ENCODE measurements at regions not wholly inside any gene's neighbourhood (a gene's known extent, or its start where the extent isn't known, plus 50 kb on each side); places are given as distances from the start of the nearest gene placed in this dataset.
"Not testable (repeated sequence)": the region's sequence is repeated elsewhere in the genome, so short reads cannot be mapped to it uniquely, and the experiment has no call there.

DNA sequence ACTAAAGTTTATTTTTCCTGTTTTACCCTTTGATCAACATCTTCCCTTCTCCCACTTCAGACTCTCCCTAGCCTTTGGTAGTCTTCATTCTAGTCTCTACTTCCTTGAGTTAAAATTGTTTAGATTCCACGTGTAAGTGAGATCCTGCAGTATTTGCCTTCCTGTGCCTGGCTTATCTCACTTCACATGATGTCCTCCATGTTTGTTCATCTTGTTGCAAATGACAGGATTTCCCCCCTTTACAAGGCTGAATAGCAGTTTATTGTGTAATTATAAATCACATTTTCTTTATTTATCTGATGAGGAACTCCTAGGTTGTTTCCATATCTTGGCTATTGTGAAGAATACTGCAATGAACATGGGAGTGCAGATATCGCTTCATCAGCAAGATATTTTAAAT, 461.7 kb downstream of the CHSY3 start:
- no peak for DNase-seq (ENCODE audit: low read depth in 2 of 2, low spot score in 1 of 2)

DNA sequence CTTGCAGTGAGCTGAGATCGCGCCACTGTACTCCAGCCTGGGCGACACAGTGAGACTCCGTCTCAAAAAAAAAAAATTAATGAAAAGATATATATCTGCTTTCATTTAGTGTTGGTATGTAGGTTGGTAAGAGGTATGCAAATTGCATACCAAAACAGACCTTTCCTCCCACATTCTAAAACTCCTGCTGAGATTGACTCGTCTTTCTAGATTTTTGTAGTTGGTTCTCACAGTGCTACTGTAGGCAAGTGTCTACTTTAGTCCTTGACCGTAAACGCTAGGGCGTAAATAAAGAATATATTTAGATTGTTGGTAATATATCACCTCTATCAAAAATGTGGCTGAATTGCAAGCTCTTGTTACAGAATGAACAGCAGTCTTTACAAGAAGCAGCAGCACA, 445.9 kb downstream of the CHSY3 start:
- no peak for DNase-seq (ENCODE audit: low read depth in 2 of 2, low spot score in 1 of 2)

DNA sequence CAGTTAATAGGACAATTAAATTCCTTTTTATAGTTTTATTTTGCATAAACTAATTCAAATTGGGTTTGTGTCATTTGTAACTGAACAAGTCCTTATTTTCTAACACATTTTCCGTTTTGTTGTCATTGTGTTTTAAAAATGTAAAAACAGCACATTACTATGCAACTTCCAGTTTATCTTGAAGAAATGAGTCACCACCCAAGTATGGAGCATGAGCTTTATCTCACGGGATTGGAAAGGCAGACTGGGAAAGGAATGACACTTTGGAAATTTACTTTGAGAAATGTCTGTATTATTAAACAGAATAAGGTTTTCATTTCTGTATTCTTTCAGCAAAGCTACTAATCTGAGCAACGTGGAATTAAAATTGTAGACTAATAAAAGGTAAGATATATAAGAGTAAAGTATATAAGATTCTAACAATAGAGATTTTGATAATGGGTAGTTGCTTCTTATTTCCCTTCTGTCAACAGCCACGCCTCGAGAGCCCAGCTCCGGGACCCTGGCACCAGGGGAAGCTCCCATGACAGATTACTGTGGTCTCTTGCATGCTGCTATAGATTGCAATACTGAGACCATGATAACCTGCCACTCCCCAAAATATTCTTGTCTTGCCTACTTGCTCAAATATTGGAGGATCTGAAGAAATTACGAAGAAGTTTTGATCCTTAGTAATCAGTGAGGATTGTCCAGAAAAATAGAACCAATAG, 433.1 kb downstream of the CHSY3 start:
- DNase-seq (ENCODE audit: low read depth in 2 of 2, low spot score in 1 of 2) = no peak

DNA sequence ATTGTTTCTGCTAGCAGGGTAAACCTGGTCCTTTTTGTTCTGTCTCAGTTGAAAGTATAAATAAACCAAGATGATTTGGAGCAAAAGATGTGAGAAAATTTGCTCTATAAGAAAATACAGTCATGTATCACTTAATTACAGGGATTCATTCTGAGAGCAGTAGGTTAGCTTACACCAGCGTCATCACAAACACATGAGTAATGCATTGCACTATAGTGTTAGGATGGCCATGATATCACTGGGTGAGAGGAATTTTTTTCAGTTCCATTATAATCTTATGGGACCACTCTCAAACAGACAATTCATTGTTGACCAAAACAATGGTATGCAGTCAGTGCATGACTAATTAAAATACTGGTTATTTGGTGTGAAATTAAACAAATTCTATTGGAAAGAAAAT, 430.9 kb downstream of the CHSY3 start:
- DNase-seq (ENCODE audit: low read depth in 2 of 2, low spot score in 1 of 2) = no peak

DNA sequence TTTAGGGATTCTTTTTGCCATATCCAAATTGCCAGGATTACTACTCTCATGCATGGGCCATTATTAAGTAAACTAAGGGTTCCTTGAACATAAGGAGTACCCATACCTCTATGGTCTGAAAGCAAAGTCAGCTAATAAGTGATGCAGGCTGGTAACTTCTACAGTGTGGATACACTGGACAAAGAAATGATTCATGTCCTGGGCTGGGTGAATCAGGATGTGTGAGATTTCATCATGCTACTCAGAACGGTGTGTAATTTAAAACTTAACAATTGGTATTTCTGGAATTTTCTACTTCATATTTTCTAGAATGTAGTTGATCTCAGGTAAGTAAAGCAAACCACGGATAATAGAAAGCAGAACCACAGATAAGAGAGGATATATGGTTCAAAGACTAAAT, 428.8 kb downstream of the CHSY3 start:
- no peak for DNase-seq (ENCODE audit: low read depth in 2 of 2, low spot score in 1 of 2)

DNA sequence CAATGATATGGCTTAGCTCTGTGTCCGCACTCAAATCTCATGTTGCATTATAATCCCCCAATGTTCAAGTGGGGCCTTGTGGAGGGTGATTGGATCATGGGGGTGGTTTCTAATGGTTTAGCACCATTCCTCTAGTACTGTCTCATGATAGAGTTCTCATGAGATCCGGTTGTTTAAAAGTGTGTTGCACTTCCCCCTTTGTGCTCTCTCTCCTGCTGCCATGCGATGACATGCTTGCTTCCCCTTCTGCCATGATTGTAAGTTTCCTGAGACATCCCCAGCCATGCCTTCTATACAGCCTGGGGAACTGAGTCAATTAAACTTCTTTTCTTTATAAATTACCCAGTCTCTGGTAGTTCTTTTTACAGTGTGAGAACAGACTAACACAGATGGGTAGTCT, 427.1 kb downstream of the CHSY3 start:
- DNase-seq (ENCODE audit: low read depth in 2 of 2, low spot score in 1 of 2) = no peak

DNA sequence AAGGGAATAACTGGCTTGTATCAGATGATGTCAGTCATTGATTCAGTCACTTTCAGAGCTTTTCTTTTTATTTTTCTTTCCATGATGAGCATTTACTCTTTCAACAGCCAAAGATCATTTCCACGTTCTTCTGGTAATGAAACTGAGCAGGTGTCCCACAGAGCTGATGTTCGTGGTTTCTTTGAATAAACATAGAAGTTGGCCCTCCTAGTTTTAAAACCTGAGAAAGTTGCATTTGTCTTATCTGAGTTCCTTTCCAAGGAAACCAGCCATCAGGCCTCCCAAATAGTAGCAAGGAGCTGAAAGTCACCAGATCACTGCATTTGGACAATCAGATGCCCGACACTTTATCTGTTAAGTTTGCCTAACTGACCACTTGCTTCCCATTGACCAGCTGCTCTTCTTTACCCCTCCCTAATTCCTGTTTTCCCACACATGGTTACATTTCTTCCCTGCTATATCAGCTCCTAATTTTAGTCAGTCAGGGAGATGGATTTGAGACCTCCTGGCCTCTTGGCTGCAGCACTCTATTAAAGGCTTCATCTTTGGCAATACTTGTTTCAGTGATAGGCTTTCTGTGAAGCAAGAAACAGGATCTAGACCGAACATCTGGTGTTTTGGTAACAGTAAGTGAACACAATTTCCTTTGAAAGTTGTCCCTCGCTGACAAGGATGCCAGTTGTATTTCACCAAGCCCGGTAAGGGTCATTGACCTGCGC, 420.8 kb downstream of the CHSY3 start:
- DNase-seq (ENCODE audit: low read depth in 2 of 2, low spot score in 1 of 2) = no peak

DNA sequence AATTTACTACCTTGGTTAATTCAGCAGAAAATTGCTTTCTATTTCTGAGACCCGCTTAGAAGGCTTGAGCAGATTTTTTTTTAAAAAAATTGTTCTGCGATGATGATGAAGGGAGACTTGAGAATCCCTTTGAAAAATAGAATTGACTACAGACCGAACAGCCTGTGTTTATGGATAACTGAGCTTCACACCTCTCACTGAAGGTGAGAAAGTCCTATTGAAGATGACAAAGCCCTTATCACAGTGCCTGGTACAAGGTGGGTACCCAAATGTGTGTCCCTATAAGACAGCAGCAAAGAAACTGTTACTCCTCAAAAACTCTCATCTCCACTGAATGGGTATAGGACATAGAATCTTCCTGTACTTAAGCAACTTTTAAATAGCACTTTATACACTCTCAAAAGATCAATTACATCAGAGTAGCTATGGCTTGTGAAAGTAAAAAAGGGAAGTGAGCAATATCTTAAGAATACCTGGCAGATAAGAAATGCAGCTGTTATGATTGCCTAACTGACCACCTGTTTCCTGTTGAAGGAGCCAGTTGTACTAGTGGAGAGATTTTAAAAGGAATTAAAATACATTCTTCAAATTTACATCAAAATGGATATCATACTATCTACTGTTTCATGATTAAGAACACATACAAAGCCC, 419.7 kb downstream of the CHSY3 start:
- DNase-seq (ENCODE audit: low read depth in 2 of 2, low spot score in 1 of 2) = no peak

DNA sequence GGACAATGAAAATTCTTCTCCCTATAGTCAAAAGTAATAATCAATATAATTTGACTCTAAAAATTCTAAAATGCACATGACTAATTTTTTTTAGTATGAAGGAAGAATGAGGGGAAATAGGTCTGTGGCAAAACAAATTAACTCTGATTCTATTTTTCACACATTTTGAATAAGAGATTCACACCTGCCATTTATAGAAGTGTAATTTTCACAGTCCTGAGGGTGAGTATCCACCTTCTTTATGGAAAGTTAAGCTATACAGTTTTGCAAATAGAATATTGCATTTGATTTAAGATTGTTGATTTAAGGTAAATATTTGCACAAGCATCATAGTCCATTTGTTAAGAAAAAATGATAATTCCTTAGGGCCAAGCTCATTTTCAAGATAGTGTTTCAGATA, 417.7 kb downstream of the CHSY3 start:
- DNase-seq (ENCODE audit: low read depth in 2 of 2, low spot score in 1 of 2) = no peak

DNA sequence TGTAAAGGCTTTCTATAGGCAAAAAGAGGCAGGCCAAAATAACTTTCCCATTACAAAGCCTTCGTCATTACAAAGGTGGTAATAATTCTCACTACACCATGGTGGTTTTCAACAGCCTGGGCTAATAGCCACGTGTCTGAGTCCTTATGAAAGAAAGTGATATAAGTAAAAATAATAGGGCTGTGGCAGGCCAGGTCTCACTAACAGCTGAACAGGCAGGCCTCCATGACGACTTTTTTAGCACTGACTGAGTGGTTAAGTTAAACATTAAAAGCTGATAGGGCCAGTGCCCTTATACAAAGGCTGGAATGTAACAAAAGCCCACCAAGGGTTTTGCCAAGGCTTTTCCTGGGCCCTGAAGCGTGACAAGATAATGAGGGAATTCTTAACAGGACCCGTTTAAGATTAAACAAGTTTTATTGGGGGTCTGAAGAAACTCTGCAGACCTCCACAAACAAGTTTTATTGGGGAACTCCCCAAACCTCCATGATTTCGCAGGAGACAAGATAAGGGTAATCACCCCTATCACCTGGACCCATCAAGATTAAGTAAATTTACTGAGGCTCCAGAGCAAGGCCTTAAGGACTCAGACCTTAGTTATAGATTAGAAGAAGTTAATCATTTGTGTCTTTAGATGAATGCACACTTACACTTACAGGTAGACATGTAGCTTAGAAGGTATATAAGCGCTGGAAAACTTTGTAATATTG, 412.9 kb downstream of the CHSY3 start:
- no peak for DNase-seq (ENCODE audit: low read depth in 2 of 2, low spot score in 1 of 2)

DNA sequence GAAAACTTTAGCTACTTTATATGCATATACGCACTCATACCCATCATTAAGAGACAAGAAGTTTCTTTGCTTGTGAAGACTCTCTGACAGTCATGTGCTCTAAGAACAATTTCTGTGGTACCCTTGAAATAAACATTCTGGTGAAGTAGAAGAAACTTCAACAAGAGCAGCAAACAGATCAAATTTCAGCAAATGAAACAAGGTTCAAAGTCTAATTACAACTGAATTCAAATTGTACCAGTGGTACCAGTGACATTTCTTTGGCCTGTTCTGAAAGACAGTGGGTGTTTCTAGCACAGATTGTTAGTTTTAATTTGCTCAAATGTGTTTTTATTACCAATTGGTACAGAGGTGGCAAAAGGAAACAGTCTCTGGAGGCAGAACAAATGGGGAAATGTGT, 391.0 kb downstream of the CHSY3 start:
- no peak for DNase-seq (ENCODE audit: low read depth in 2 of 2, low spot score in 1 of 2)

DNA sequence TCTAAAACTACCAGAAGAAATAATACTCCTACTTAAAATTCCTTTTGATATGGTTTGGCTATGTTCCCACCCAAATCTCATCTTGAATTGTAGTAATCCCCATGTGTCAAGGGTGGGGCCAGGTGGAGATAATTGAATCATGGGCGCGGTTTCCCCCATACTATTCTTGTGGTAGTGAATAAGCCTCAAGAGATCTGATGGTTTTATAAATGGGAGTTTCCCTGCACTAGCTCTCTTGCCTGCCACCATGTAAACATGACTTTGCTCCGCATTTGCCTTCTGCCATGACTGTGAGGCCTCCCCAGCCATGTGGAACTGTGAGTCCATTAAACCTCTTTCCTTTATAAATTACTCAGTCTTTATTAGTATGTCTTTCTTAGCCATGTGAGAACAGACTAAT, 390.5 kb downstream of the CHSY3 start:
- DNase-seq (ENCODE audit: low read depth in 2 of 2, low spot score in 1 of 2) = not testable (repeated sequence)

DNA sequence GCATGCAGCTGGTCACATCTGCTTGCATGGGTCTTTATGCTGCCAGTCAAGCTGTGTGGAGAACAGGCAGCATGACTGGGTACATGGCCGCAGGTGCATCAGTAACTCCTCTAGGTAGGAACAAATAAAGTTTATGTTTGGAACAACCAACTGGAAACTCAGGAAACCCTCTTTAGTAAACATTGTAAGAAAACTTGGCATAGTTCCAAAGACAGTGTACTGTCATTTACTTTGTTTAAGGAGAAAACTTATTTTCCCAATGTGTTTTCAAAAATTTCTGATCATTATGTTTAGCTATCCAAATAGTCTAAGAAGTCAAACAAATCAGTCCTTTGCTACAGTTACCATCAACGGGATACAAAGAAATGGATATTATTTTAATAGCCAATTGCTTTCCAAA, 386.0 kb downstream of the CHSY3 start:
- DNase-seq (ENCODE audit: low read depth in 2 of 2, low spot score in 1 of 2) = no peak

DNA sequence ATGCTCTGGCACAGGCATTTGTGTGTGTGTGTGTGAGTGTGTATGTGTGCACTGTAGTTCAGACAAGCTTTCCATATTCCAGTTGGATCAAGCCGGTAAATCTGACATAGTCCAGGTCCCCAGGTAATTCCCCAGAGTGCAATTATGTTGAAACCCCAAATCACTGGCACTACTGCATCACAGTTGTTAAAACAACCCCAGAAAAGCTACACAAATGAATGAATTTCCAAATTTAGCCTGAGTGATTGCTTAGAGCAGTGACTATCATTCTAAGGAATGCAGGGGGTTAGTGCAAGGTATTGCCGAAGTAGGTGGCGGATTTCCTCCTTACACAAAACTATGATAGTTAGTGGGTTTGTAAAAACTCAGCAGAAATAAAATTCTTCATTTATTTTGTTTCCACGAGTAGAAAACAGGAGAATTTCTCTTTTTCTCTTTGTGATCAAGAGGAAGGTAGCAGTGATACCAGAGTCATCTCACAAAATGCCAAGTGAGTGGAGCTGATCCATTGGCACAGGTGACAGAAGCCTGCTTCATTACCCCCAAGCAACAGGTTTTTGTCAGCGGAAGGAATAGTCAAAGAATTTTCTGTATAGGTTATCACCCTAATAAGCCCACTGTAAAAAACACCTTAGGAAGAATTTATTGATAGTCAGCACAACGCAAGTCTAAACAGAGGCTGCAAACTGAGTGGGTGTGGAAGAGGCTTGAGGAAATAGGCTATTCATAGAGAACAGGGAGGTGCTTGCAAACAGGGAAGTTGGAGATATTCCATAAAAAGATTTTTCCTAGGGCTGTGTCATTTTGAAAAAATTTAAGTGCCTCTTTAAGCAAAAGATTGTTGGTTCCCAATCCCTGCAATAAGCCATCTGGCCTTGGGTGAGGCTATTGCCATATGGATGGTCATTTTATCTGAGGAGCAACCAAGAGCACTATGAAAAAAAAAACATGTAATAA, 385.1 kb downstream of the CHSY3 start:
- no peak for DNase-seq (ENCODE audit: low read depth in 2 of 2, low spot score in 1 of 2)

DNA sequence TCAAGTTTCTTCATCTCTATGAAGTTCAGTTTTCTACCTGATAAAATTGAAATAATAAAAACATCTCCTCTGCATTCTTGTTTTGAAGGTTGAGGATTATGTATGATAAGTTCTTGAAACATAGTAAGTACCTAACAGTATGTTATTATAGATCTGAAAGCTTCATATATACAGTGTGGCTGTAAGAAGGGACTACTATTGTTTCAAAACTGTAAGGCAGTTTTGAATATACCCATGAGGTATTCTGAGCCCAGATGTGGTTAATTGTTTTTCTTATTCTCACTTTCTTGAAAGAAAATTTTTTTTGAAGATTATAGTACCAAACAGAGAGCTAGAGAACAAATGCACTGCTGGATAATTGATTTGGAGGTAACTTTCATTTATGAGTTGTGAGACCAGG, 383.2 kb downstream of the CHSY3 start:
- DNase-seq (ENCODE audit: low read depth in 2 of 2, low spot score in 1 of 2) = no peak

DNA sequence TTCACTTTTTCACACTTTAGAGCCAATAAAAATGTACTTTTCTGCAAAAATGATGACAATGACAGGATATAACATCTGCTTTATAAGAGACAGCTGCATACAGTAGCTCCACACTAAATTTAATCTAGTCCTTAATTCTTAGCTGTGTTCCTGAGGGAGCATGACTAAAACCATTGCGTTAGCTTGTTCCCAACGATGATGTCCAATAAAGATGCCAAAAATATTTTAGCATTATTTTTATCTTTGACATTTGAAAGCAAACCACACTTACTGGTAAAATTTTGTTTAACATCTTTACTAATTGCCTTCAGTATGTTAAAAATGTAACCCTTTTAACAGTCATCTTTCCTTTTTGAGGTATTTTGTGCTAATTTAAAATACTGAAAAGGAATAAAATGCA, 382.7 kb downstream of the CHSY3 start:
- no peak for DNase-seq (ENCODE audit: low read depth in 2 of 2, low spot score in 1 of 2)

DNA sequence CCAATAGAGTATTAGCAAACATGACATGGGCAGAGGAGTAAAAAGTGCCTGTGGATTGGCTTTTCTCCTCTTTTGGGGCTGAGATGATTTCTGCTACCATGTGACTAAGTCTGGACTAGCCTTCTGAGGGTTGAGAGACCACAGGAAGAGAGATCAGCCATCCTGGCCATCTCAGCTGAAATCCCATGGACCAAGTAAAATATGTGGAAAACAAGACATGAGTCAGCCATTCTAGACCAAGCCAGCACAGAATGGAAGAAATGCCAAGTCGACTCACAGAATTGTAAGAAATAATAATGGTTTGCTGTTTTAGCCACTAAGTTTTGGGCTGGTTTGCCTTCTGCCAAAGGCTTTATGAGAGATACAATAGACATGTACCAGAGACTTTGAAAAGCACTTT, 377.8 kb downstream of the CHSY3 start:
- DNase-seq (ENCODE audit: low read depth in 2 of 2, low spot score in 1 of 2) = no peak

DNA sequence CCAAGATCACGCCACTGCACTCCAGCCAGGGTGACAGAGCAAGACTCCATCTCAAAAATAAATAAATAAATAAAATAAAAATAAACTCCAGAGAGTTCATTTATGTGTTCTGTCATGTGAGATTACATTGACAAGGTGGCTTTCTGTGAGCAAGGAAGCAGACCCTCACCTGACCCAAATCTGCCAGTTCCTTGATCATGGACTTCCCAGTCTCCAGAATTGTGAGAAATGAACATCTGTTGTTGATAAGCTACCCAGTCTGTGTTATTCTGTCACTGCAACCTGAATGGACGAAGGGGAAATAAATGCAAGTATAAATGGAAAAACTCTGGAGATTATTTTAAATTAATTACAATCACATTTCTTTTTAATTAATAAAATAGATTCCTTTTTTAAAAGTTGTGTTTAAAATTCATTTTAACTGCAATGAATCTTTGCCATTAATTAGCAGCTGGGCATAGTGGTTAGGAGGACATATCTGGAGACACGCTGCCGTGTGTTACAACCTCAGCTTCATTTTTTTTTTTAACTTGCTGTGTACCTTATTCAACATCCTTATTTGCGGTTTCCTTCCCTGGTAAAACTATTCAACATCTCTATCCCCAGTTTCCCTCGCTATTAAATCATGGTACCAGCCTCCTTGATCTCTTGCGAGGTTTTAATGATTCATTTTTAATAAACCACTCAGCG, 376.4 kb downstream of the CHSY3 start:
- DNase-seq (ENCODE audit: low read depth in 2 of 2, low spot score in 1 of 2) = no peak

DNA sequence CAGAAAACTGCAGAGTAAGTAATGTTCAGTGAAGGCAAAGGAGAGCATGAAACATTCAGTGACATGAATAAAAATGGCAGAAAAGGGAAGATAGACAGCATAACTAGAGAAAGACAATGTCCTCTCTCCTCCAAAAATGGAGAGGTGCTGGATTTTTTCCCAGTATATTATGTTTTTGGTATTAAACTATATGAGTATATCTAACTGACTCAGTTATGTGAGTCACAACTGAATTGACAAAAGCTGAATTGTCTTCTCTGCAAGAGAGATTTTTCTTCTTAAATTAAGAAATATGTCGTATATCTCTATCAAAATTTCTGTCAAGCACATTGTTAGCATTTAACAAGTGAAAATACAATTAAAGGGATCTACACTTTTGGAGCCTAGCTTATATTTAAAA, 375.1 kb downstream of the CHSY3 start:
- DNase-seq (ENCODE audit: low read depth in 2 of 2, low spot score in 1 of 2) = no peak

DNA sequence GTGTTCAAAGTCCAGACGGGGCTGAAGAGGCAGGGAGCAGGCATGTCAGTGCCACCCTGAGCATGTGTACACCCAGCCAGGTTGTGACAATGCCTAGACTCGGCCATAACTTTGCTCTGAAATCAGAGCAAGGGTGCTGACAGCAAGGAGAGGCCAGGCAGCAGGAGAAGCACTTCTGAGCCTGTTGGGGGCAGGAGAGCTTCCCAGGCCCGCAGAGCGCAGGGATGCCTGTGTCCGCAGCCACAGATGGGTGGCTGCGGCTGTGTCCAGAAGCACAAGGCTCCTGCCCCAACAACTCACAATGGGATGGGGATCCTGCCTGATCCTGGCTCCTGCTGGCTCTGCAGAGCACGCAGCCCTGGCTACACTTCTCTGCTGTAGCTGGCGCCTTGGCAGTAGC, 373.9 kb downstream of the CHSY3 start:
- DNase-seq (ENCODE audit: low read depth in 2 of 2, low spot score in 1 of 2) = no peak

Measured in stimulated activated CD8-positive, alpha-beta memory T cell treated with anti-CD3 and anti-CD28 coated beads, Interleukin-4, amount 100 ng/mL, for 1 hour (primary cell).